IMR-90 (cell line): ENCODE measurements at regions not wholly inside any gene's neighbourhood (a gene's known extent, or its start where the extent isn't known, plus 50 kb on each side); places are given as distances from the start of the nearest gene placed in this dataset.
A peak's percentile ranks its signal among the peaks of the same experiment; 100 is the strongest.

Experiments used
- ATAC-seq: fragments of 200-7000 bp; cut with Tn5 transposase; 2 replicates; pipeline ENCODE4 v1.9.1; 2020; ENCODE audit warnings: low read depth, mild to moderate bottlenecking, moderate library complexity
- BruUV-seq: library from RNA; stranded (reverse); fragments of 400-500 nt; replicated peaks from 2 replicates; lab custom pipeline; 2021; lab: Mats Ljungman, UMichigan
- CTCF ChIA-PET: fragments of 300-600 bp; formaldehyde crosslinking; extraction: SDS; loops from one replicate; lab custom pipeline; 2021; ENCODE audit warnings: antibody characterized with exemption; lab: Yijun Ruan, JAX
- POLR2A ChIA-PET: fragments of 300-600 bp; sonication (Branson Sonifier 250); formaldehyde crosslinking; loops from one replicate; lab custom pipeline; 2022; ENCODE audit warnings: antibody characterized with exemption; ENCODE audit not compliant: unreplicated experiment; lab: Charles Lee
- DNase-seq: peaks from one replicate; pipeline ENCODE4 v3.0.0; 2013
- H2AFZ ChIP-seq: replicated peaks from 2 replicates; pipeline ENCODE3; 2013; ENCODE audit warnings: low read length, mild to moderate bottlenecking; ENCODE audit not compliant: poor library complexity
- H2AK5ac ChIP-seq: 2 replicates; pipeline ENCODE4 v1.6.1; 2013; ENCODE audit warnings: low read depth, low read length, inconsistent platforms
- H2AK9ac ChIP-seq: replicated peaks from 2 replicates; pipeline ENCODE3; 2013; ENCODE audit warnings: mild to moderate bottlenecking, low read depth, low read length, moderate library complexity; ENCODE audit not compliant: poor library complexity
- H2BK120ac ChIP-seq: 2 replicates; pipeline ENCODE4 v1.6.1; 2013; ENCODE audit warnings: low read depth, low read length, inconsistent platforms
- H2BK15ac ChIP-seq: 3 replicates; pipeline ENCODE4 v1.6.1; 2013; ENCODE audit warnings: low read depth, low read length, inconsistent platforms
- H2BK20ac ChIP-seq: 2 replicates; pipeline ENCODE4 v1.6.1; 2013; ENCODE audit warnings: low read depth, mild to moderate bottlenecking, inconsistent platforms, low read length, moderate library complexity
- H2BK5ac ChIP-seq: 2 replicates; pipeline ENCODE4 v1.6.1; 2013; ENCODE audit warnings: mild to moderate bottlenecking, low read depth, low read length, inconsistent platforms; ENCODE audit not compliant: poor library complexity, severe bottlenecking
- H3K14ac ChIP-seq: replicated peaks from 2 replicates; pipeline ENCODE4 v1.6.1; 2013; ENCODE audit warnings: low read depth, low read length, inconsistent platforms
- H3K18ac ChIP-seq: 2 replicates; pipeline ENCODE4 v1.6.1; 2013; ENCODE audit warnings: low read depth, low read length, control low read depth
- H3K23ac ChIP-seq: 2 replicates; pipeline ENCODE4 v1.6.1; 2013; ENCODE audit warnings: low read depth, low read length, inconsistent platforms
- H3K27ac ChIP-seq: 2 replicates; pipeline ENCODE4 v1.5.1; 2013; ENCODE audit warnings: mild to moderate bottlenecking, control low read depth, low read length; ENCODE audit not compliant: insufficient read depth
- H3K27me3 ChIP-seq: 2 replicates; pipeline ENCODE4 v1.6.1; 2013; ENCODE audit warnings: low read length; ENCODE audit not compliant: control insufficient read depth, insufficient read depth
- H3K36me3 ChIP-seq: 2 replicates; pipeline ENCODE4 v1.6.1; 2013; ENCODE audit warnings: low read length, mixed read lengths; ENCODE audit not compliant: control insufficient read depth, insufficient read depth
- H3K4ac ChIP-seq: 2 replicates; pipeline ENCODE4 v1.6.1; 2013; ENCODE audit warnings: low read depth, low read length, inconsistent platforms
- H3K4me1 ChIP-seq: 2 replicates; pipeline ENCODE4 v1.6.1; 2013; ENCODE audit warnings: low read length, mixed read lengths; ENCODE audit not compliant: control insufficient read depth, insufficient read depth
- H3K4me2 ChIP-seq: 2 replicates; pipeline ENCODE4 v1.6.1; 2013; ENCODE audit warnings: low read depth, mild to moderate bottlenecking, control low read depth, low read length, moderate library complexity
- H3K4me3 ChIP-seq: 2 replicates; pipeline ENCODE4 v1.5.1; 2013; ENCODE audit warnings: low read depth, mild to moderate bottlenecking, control low read depth, low read length, moderate library complexity; ENCODE audit not compliant: insufficient read depth
- H3K56ac ChIP-seq: 2 replicates; pipeline ENCODE4 v1.6.1; 2013; ENCODE audit warnings: low read length, inconsistent platforms; ENCODE audit not compliant: insufficient read depth; ENCODE audit errors: extremely low read depth
- H3K79me1 ChIP-seq, 2 experiments: 2 replicates each; pipeline ENCODE4 v1.6.1; 2013; ENCODE audit warnings: low read length in 2 of 2, inconsistent platforms in 1 of 2, low read depth in 1 of 2
- H3K9ac ChIP-seq: 2 replicates; pipeline ENCODE4 v1.6.1; 2013; ENCODE audit warnings: low read depth, low read length, control low read depth
- H3K9me1 ChIP-seq: 2 replicates; pipeline ENCODE4 v1.6.1; 2013; ENCODE audit warnings: low read length, inconsistent platforms; ENCODE audit not compliant: insufficient read depth
- H3K9me3 ChIP-seq: 2 replicates; pipeline ENCODE4 v1.6.1; 2013; ENCODE audit warnings: low read length; ENCODE audit not compliant: control insufficient read depth, insufficient read depth
- H4K20me1 ChIP-seq: 2 replicates; pipeline ENCODE4 v1.6.1; 2013; ENCODE audit warnings: low read length, inconsistent platforms; ENCODE audit not compliant: insufficient read depth
- H4K5ac ChIP-seq: 2 replicates; pipeline ENCODE4 v1.6.1; 2013; ENCODE audit warnings: mild to moderate bottlenecking, low read depth, low read length, control low read depth
- H4K8ac ChIP-seq, 2 experiments: 2 replicates each; pipeline ENCODE4 v1.6.1; 2013; ENCODE audit warnings: low read depth in 2 of 2, low read length in 2 of 2, control low read depth in 1 of 2, inconsistent platforms in 1 of 2
- H4K91ac ChIP-seq: 2 replicates; pipeline ENCODE4 v1.6.1; 2013; ENCODE audit warnings: low read depth, low read length, inconsistent platforms; ENCODE audit not compliant: insufficient read depth
- BHLHE40 ChIP-seq: fragments of 150-350 bp; IDR thresholded peaks from 2 replicates; pipeline ENCODE4 v1.6.1; 2016; ENCODE audit warnings: mild to moderate bottlenecking, low read depth, low read length
- CHD1 ChIP-seq: IDR thresholded peaks from 2 replicates; pipeline ENCODE4 v1.6.1; 2012; ENCODE audit warnings: low read depth, low read length, improper control_type of control experiment
- FOS ChIP-seq: fragments of 150-350 bp; IDR thresholded peaks from 2 replicates; pipeline ENCODE4 v1.6.1; 2016; ENCODE audit warnings: low read depth, low read length
- NFE2L2 ChIP-seq: fragments of 150-350 bp; IDR thresholded peaks from 2 replicates; pipeline ENCODE4 v1.6.1; 2016; ENCODE audit warnings: low read depth, mild to moderate bottlenecking, low read length
- RFX5 ChIP-seq: IDR thresholded peaks from 2 replicates; pipeline ENCODE4 v1.8.0; 2012; ENCODE audit warnings: low read depth, mild to moderate bottlenecking, low read length, moderate library complexity
- SMC3 ChIP-seq: fragments of 150-350 bp; IDR thresholded peaks from 2 replicates; pipeline ENCODE4 v1.6.1; 2016; ENCODE audit warnings: low read depth, mild to moderate bottlenecking, antibody characterized with exemption, low read length, moderate library complexity
- USF2 ChIP-seq: fragments of 150-350 bp; IDR thresholded peaks from 2 replicates; pipeline ENCODE4 v1.6.1; 2017; ENCODE audit warnings: mild to moderate bottlenecking, antibody characterized with exemption, low read length, low read depth
- WGBS, 2 experiments: methylation state at CpG; one replicate each; pipeline versions ENCODE4 v1.1.5 to v1.1.7; 2013; ENCODE audit warnings: missing lambda C conversion rate in 2 of 2; ENCODE audit not compliant: insufficient read length in 1 of 2; ENCODE audit errors: extremely low coverage in 2 of 2; 5-methylcytosine and 5-hydroxymethylcytosine counted together
- dilution Hi-C: fragments of 300-500 bp; cut with HindIII; formaldehyde crosslinking; loops from one replicate; pipeline ENCODE4 v1.14.3; 2018; ENCODE audit warnings: low sequenced_read_pairs; ENCODE audit not compliant: unreplicated experiment
- in situ Hi-C: fragments of 300-500 bp; cut with MboI; formaldehyde crosslinking; loops from 3 replicates; pipeline ENCODE4 v1.14.3; 2019; ENCODE audit warnings: low sequenced_read_pairs, inconsistent platforms, mixed read lengths
- intact Hi-C: fragments of 100-400 bp; cut with micrococcal nuclease; formaldehyde crosslinking; loops from 2 replicates; pipeline ENCODE4 v1.10.0; 2022
- TF ChIP-seq, protein P1 (sequence below): conservative IDR thresholded peaks from 2 replicates; pipeline ENCODE4 v1.5.1; 2012; ENCODE audit warnings: mild to moderate bottlenecking, low read depth, low read length, improper control_type of control experiment
- TF ChIP-seq, protein P2 (sequence below): fragments of 150-350 bp; IDR thresholded peaks from 2 replicates; pipeline ENCODE4 v1.6.1; 2016; ENCODE audit warnings: low read depth, mild to moderate bottlenecking, low read length, moderate library complexity, borderline replicate concordance

- CTCF ChIA-PET: no interaction called here
Measured at GRCh38 chr2:9097892-9098291, 94.4 kb upstream of the MBOAT2 start.

More at GRCh38 chr2:9097892-9098291, 94.4 kb upstream of the MBOAT2 start:
- DNase-seq (no peak), ATAC-seq (no peak)
- H3K18ac ChIP-seq: no peak overlapping the region
- no peaks in the 10 kb centered on the region for H3K9me3 ChIP-seq
- H3K56ac ChIP-seq: no peak overlapping the region
- H3K23ac ChIP-seq: no peak overlapping the region
- no peaks in the 10 kb centered on the region for H3K27me3 ChIP-seq
- H2AK9ac ChIP-seq: peak overlapping the region; percentile 79
- peak overlapping the region; percentile 81; the same call in 1 of the 3 replicates for H2BK15ac ChIP-seq
- H3K4ac ChIP-seq: peak overlapping the region; percentile 91
- peak overlapping the region; percentile 79; the same call in 1 of the 2 replicates for H2AK5ac ChIP-seq
- no peak overlapping the region for H3K4me3 ChIP-seq
- H4K91ac ChIP-seq: no peak overlapping the region; the same call in 1 of the 2 replicates
- no peak overlapping the region for H4K5ac ChIP-seq
- dilution Hi-C loops: no loop called here
- TF ChIP-seq, protein P1, sequence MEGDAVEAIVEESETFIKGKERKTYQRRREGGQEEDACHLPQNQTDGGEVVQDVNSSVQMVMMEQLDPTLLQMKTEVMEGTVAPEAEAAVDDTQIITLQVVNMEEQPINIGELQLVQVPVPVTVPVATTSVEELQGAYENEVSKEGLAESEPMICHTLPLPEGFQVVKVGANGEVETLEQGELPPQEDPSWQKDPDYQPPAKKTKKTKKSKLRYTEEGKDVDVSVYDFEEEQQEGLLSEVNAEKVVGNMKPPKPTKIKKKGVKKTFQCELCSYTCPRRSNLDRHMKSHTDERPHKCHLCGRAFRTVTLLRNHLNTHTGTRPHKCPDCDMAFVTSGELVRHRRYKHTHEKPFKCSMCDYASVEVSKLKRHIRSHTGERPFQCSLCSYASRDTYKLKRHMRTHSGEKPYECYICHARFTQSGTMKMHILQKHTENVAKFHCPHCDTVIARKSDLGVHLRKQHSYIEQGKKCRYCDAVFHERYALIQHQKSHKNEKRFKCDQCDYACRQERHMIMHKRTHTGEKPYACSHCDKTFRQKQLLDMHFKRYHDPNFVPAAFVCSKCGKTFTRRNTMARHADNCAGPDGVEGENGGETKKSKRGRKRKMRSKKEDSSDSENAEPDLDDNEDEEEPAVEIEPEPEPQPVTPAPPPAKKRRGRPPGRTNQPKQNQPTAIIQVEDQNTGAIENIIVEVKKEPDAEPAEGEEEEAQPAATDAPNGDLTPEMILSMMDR: no peak
- TF ChIP-seq SMC3 (no peak), USF2 (no peak), CHD1 (no peak), FOS (no peak), RFX5 (no peak), NFE2L2 (no peak), BHLHE40 (no peak)
- TF ChIP-seq, protein P2, sequence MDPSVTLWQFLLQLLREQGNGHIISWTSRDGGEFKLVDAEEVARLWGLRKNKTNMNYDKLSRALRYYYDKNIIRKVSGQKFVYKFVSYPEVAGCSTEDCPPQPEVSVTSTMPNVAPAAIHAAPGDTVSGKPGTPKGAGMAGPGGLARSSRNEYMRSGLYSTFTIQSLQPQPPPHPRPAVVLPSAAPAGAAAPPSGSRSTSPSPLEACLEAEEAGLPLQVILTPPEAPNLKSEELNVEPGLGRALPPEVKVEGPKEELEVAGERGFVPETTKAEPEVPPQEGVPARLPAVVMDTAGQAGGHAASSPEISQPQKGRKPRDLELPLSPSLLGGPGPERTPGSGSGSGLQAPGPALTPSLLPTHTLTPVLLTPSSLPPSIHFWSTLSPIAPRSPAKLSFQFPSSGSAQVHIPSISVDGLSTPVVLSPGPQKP: no peak
- H3K9me1 ChIP-seq: peaks cover 16% of the 10 kb centered on the region
- H3K27ac ChIP-seq: no peak overlapping the region
- POLR2A ChIA-PET: no interaction called here
- H4K20me1 ChIP-seq: no peaks in the 10 kb centered on the region
- peak overlapping the region; percentile 97 for H2BK120ac ChIP-seq
- no peak overlapping the region for H3K9ac ChIP-seq
- in situ Hi-C loops: no loop called here
- H3K4me1 ChIP-seq: peaks cover 18% of the 10 kb centered on the region
- H2AFZ ChIP-seq: peak overlapping the region; percentile 75
- peak overlapping the region; percentile 74; the same call in 1 of the 2 replicates for H3K14ac ChIP-seq
- no TSS peak for BruUV-seq
- no peak overlapping the region; a peak in 1 of 4 replicates for H4K8ac ChIP-seq
- no peak overlapping the region for H3K4me2 ChIP-seq
- H2BK20ac ChIP-seq: peak overlapping the region; percentile 96
- WGBS, 2 experiments: no CpG with 5 or more reads among the region's 7 CpGs
- H3K79me1 ChIP-seq: no peaks in the 10 kb centered on the region; a peak in 1 of 4 replicates
- peak overlapping the region; percentile 38 for H2BK5ac ChIP-seq
- no peaks in the 10 kb centered on the region for H3K36me3 ChIP-seq
- intact Hi-C loops: no loop called here
